Hindlimb muscle (tissue), 1 donor: ENCODE measurements at regions not wholly inside any gene's neighbourhood (a gene's known extent, or its start where the extent isn't known, plus 50 kb on each side); places are given as distances from the start of the nearest gene placed in this dataset.
"Not testable (repeated sequence)": the region's sequence is repeated elsewhere in the genome, so short reads cannot be mapped to it uniquely, and the experiment has no call there.

Experiments
- DNase-seq: peaks from one replicate; pipeline ENCODE4 v3.0.0-alpha.2; 2013

DNA sequence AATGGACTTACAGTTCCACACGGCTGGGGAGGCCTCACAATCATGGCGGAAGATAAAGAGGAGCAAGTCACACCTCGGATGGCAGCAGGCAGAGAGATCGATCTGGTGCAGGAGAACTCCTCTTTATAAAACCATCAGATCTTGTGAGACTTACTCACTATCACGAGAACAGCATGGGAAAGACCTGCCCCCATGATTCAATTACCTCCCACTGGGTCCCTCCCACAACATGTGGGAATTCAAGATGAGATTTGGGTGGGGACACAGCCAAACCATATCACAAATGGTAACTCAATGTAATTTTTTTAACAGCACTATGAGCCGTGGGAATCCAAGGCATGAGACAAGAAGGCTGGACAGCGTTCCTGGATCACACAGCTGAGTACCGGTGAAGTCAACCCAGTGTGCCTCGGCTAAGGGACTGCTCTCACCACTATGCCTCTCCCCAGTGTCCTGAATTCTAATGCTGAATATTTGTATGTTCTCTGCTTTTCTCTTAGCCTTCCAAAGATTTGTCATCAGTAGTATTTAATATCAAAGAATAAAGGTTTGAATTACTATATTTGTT is 84.3 kb downstream of the IRS2 start:
- not testable (repeated sequence) for DNase-seq

DNA sequence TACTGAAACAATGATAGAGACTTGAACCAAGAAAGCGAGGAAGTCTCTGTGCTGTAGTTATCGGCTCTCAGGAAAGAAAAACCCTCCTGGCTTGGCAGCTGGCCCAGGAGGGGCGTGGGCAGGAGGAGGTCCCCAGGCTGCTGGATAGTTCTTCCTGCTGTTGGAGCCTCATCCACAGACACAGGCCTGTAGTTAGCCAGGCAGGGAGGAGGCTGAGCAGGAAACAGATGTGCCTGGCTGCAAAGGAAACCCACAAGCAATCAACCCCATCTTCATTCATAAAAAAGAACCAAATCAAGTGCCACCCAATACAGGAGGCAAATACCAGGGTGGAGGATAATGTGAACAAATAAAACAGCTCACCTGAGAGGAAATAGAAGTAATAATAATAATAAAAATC is 86.2 kb downstream of the IRS2 start:
- peak; percentile 71 for DNase-seq

DNA sequence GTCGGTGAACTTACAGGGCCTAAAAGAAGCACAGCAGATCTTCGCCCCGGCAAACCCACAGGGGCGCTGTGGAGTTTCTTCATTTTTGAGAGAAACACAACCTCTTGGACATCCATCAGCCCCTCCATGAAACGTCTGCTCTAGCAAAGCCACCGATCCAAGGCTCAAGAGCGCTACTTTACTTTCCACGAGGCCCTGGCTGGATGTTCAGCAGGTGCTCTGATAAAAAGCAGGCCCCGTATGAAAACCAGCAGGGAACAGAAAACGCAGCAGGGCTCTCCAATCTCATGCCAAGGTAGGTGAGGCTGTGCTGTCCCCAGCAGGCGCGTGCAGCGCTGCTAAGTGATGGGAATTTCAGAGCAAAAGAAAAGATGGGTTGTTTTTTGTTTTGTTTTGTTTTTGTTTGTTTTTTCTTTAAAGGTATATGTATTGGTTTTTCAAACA is 86.7 kb downstream of the IRS2 start:
- DNase-seq, result no peak

DNA sequence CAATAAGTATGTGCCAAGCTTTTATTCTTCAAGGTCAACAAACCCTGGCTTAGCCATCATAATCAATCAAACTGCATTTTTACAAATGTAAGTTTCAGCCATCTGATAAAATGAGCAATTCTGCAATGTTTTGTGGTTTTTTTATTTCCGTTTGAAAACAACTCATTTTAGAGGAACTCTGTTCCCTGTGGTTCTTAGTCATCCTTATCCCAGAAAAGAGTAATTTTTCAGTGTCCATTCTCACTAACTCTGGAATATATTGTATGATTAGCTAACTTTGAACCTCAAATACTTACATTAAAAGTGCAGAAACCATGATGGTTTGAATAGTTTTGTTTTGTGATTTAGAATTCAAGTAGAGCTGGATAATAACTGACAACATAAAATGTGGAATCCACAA is 87.6 kb downstream of the IRS2 start:
- DNase-seq, result no peak

DNA sequence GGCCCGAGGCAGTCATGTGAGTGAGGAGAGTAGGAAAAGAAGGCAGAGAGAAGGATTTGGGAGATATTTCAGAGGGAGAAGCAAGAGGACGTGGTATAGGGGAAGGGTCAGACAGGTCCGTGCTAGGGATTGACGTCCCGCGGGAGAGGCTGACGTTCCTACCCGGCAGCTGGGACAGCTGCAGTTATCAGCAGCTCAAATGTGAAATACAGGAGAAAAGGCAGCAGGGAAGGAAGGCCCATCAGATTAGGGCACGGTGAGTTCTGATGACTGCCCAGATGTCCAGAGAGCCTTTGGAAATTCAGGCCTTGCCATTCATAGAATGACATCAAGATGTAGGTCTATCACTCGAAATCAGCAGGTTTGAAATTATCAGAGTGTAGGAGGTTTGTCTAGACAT is 88.4 kb downstream of the IRS2 start:
- no peak for DNase-seq

DNA sequence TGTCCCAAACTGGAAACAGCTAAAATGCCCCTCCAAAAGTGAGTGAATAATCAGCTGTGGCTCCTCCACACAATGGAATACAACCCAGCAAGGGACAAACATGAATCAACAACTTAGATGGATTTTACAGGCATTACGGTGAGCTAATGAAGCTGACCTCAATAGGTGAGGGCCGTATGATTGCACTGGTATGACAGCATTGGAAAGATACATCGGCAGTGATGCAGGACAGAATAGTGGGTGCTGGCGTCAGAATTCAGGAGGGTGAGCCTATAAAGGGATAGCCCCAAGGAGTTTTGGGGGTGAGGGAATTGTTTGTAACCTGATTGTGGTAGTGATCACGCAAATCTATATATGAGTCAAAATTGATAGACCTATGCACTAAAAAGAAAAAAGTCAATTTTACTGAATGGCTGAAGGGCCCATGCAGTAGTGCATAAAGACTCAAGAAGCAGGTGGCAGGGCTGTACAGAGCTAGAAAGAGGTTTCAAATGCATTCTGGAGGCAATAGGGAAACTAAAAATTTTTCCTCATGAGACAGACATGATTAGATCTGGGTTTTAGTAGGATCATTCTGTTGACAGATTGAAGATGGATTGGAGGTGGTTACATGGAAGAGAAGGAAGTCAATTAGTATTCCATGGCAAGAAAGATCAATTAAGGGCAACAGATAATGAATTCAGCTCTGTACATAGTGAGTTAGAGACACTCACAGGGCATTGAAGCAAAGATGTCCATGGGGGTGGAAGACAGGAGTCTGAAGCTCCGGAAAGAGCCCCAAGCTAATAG is 90.8 kb downstream of the IRS2 start:
- no peak for DNase-seq

DNA sequence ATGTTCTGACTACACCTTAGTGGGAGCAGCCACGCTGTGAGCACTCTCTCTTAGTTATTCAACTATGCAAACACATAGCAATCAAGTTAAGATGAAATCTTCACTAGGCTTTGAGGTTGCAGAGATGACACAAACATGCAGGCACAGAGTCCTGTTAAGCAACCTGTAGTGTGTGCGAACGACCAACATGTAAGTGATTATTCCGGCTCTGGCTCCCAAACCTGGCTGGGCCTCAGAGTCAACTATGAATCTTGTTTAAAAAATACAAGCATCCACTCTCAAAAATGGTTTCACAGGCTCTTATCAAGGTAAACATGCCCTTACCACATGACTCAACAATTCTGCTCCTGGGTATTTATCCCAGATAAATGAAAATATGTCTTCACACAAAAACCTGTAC is 91.4 kb downstream of the IRS2 start:
- DNase-seq, result no peak

DNA sequence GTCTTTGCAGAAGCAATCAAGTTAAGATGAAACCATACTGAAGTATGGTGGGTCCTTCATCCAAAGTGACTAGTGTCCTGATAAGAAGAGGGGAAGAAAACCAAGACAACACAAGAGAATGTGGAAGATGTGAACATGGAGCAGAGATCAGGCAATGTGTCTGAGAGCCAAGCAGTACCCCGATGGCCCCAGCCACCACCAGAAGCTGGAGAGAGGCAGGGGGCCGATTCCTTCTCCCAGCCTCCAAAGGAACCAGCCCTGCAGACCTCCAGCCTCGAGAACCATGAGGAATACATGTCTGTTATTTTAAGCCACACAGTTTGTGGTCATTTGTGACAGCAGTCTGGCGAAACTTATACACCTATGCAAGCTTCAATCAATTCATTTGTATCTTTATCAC is 93.2 kb downstream of the IRS2 start:
- no peak for DNase-seq

DNA sequence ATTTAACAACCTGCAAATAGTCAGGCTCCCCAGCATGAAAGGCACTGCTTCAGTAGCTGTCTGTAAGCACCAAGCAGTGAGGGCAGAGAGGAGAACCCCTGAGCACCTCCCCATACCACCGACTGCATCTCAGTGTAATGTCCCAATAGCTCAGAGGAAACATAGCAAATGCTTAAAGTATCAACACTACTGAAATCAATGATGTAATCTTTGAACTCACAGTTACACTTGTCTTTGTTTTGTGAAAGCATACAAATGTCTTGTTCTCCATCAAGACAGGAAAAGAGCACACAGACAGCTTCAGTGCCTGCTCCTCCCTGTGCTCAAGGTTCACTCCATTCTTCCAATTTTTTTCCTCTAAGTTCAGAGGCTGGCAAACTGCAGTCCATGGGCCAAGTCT is 94.7 kb downstream of the IRS2 start:
- no peak for DNase-seq

DNA sequence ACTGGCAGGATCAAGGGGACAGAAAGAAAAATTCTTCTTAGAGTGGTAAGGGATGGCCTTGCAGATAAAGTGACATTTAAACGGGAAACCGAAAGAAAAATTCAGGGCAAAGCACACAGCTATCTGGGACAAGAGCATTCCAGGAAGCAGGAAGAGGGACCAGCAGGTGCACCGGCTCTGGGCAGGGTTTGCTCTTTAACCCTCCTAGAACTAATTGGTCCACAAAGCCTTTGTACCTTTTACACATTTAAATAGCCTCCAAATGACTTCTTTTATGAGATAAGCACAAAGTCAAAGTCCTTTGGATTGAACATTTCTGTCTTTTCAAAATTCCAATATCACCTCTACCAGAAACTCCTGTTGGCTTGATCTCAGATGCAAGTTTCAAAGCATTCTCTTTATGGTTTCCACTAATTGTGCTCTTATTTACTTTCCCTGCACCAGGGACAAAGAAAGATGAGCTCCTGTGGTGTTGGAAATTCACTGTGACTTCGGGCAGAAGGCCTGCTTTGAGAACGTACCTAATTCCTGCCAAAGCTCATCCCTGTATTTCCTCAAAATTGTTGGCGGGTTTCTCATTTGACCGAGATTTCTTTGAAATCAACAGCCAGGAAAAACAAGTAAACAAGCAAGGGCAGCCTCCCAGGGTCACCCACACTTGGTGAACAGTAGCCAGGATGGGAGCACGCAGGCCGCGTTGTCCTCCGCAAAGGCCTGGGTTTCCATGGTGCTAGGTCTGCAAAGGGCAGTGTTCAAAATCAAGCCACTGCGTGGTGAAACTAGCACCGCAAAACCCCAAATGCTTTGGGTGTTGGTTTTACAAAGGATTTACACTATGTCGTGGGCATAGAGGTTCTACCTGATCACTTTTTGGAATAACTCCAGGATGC is 98.6 kb downstream of the IRS2 start:
- DNase-seq, result no peak

DNA sequence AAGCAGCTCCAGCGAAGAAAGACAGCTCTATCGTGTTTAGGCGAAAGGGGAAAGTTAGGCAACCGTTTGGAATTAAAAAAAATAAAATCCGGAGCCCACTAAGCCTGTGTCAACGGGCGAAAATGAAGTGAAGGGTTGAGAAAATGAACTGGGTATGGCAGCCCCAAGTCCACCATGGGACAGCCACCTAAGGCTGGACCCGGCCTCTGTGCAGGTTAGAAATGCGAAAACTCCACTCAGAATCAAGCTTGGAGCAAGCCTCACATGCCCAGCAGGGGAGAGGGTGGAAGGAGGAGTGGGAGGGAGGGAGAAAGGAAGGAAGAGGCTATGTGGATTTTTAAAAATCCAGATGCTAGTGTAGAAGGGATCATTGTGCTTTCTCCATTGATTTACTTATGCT is 101.2 kb downstream of the IRS2 start:
- DNase-seq, result no peak

DNA sequence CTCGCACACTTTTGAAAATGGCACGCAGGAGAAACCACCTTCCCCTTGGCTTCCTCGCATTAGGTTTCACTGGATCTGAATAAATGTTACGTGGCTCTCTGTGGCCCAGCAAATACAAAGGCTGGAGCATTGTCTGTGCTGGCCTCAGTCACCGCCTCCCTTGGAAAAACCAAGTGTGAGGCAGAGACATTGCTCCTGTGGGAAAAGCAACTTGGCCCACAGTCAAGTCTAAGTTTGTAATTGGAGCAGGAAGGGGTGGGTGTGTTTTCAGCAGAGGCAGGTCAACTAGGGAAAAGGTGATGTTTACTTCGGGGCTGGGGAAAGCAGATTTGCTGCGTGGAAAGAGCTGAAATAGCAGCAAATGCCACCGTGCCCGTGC is 101.6 kb downstream of the IRS2 start:
- DNase-seq, result peak; percentile 41

DNA sequence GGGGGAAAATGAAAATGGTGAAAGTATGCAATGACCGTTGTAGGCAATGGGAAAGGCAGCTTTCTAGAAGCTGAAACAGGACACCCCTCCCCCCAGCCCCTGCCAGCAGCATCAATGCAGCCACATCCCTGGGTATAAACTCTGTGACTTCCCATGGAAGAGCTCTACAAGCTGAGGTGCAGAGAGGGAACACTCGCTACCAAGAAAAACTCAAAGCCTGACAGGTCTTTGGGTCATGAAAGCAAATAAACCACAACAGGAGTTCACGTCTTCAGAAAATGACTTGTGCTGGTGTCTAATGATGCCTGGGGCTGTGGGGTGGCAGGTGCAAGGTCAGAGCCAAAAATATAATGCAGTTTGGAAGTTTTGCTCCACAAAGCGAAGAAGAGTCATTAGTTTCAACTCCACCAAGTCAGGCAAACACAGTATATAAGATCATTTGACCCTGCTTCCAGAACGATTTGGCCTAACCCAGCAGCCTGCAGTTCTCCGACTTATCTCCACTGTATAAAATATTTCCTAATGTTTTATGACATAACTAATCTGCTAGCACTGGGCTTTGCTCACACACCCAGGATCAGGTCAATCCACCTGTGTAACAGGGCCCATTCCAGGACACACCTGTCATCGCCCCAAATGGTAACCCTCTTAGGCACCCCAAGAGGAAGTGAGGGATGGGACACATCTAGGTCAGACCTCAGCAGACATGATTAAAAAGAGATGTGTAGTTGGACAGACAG is 102.1 kb downstream of the IRS2 start:
- no peak for DNase-seq

DNA sequence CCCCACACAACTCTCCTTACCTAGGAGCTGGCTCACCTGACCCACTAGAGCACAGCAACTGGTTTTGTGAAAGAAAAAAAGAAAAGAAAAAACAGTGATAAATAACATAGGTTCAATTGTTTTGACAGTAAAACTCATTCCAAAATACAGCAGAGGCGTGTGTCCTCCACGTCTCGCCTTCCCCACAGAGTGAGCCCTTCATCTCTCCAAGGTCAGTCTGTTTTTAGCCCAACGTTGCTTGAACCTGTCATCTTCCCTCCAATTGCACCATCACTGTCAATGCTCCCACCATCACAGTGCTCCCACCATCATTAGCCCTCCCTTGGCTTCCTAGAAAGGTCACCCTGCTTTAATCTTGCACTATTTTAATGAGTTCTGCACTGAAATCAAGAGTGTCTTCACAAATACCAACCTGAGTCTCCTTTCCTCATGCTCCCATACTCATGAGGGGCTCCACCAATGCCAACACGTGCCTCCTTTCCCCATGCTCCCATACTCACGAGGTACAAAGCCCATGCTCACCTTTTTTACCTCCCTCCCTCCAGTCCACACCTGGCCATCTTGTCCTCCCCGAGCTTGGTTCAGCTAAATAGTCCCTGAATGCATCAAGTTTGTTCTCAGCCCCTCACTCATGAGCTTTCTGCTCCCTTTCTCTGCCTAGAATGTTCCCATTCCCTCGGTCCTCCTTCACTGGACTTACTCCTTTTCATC is 103.7 kb downstream of the IRS2 start:
- no peak for DNase-seq

DNA sequence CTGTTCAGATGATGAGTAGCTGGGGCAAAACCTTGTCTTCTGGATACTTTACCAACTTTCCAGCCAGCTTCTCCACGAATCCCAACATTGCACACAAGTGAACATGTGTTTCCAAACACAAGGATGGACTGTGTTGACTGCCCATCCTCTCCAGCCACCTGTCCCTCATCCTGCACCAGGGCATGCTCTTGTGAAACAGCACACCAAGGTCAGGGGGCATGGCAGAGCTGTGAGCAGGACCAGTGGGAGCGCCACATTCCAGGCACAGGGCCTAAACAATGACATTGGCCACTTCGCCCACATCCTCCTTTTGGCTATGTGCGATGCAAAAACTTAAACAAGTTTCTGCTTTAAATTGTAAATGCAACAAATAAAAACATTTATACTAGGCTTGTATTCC is 105.5 kb downstream of the IRS2 start:
- DNase-seq, result no peak

DNA sequence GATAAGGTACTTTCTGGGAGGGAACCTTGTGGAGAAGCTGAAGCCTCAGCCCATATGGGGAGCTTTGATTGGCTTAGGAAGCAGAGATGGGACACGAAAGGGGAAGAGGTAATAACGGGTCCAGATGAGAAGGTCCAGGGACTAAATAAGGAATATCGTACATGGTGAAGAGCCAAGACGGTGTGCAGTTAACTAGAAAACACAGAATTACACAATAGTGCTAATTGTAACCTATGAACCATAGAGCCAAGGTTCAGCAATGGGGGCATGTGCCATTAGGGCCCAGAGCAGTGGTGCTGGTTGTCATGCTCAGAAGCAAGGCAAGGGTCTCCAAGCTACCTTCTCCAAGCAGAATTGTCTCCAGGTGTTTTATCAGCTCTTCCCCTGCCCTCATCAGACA is 106.1 kb downstream of the IRS2 start:
- no peak for DNase-seq

DNA sequence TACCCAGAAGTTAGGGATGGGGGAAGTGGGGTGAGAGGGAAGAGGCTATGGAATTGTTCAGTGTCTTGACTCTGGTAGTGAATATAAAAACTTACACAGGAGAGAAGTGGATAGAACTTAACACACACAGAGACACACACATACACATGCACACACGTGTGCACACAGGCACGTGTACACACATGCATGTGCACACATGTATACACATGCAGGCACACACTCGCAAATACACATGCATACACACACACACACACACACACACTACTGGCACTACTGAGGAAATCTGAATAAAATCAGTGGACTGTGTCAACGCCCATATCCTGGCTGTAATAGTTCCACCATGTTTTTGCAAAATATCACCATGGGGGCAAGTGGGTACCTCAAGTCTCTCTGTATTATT is 107.9 kb downstream of the IRS2 start:
- no peak for DNase-seq

DNA sequence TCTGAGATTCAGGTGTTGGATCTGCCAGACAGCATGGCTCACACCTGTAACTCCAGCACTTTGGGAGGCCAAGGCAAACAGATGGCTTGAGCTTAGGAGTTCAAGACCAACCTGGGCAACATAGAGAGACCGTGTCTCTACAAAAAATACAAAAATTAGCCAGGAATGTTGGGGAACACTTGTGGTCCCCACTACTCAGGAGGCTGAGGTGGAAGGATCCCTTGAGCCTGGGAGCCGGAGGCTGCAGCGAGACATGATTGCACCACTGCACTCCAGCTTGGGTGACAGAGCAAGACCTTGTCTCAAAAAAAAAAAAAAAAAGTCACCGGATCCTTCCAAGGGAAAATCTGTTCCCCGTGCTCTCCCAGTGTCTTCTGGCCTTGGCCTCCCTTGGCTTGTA is 109.2 kb downstream of the IRS2 start:
- DNase-seq, result no peak

DNA sequence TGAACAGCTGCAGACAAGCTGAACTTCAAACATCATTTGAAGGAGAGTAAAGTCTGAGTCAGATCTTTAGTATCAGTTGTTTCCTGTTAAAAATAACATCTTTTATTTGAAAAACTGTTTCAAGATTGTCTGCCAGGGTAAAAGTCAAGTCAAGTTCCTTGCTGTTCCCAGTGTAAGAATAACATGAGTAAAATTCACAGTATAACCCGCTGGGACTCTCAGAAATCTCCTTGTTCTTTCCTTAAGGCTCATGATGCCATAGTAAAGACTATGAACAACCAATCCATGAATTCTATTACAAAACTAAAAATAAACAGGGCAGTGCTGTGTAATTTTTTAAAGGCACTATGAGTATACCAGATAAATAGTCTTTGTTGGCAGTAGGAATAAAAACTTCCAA is 112.9 kb downstream of the IRS2 start:
- DNase-seq, result no peak

DNA sequence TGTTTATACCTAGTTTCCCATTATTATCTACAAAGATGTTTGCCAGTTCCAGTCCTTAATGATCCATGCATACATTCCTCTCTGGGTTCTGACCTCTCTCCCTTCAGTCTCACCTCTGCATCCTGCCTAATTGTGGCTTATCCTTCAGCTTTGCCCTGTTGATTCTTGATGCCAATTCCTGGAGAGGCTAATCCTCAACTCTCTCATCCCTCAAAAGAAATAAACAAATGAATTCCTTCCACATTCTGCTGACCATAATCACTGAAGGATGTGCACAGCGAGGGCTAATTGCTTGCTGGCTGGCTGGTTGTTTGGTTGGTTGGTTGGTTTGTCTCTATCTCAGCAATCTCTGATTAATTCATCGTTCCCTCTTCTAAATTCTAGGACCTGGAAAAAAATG is 113.8 kb downstream of the IRS2 start:
- DNase-seq, result no peak

DNA sequence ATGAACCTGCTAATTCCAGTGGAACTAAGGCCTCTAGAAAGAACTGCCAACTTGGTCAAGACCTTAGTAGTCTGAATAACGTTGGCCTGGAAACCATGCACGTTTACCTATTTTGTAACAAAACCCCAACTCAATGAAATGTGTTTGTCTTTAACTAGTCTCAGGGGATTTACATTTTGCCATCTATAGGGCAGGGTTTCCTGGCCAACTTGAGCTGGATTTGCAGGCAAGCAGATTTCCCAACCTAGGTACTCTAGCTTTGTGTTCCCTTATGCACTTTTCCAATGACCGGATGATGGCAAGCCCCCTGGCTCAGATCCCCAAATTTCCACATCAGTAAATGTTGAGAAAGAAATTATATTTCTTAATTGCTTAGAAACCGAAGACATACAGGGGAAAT is 114.5 kb downstream of the IRS2 start:
- DNase-seq, result no peak

DNA sequence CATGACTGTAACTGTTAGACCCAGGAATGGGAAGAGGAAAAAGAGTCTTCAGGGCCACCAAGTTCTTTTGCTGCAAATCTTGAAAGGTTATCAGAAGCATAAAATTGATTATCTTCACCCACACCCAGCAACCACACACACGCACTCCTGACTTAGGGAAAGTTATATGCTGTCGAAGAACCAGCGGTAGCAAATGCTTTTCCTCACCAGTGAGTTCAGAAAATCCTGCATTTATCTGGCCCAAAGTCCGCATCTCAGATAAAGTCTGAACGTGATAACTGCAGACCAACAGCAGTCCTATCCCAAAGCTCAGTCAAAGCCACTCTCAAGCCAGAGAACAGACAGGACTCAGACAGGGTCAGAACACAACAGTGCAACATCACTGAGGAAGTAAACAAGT is 115.6 kb downstream of the IRS2 start:
- DNase-seq, result no peak
